DOHH2 (cell line): ENCODE measurements at regions not wholly inside any gene's neighbourhood (a gene's known extent, or its start where the extent isn't known, plus 50 kb on each side); places are given as distances from the start of the nearest gene placed in this dataset.
"Not testable (repeated sequence)": the region's sequence is repeated elsewhere in the genome, so short reads cannot be mapped to it uniquely, and the experiment has no call there.

Experiments
- H3F3A ChIP-seq: fragments of 200-600 bp; sonication (generic), shearing (Covaris generic); 2 replicates; pipeline ENCODE4 v1.6.0; 2016; ENCODE audit warnings: antibody characterized with exemption, mild to moderate bottlenecking; ENCODE audit not compliant: control insufficient read depth, insufficient read depth
- H3K27ac ChIP-seq: fragments of 200-600 bp; sonication (generic); 2 replicates; pipeline ENCODE4 v1.5.1; 2014; ENCODE audit warnings: low read depth, mild to moderate bottlenecking, low read length, moderate library complexity
- H3K27me3 ChIP-seq: fragments of 200-600 bp; sonication (generic); 2 replicates; pipeline ENCODE4 v1.6.1; 2014; ENCODE audit warnings: mild to moderate bottlenecking, low read length, mixed read lengths; ENCODE audit not compliant: control insufficient read depth
- H3K36me3 ChIP-seq: fragments of 200-600 bp; sonication (generic); 2 replicates; pipeline ENCODE4 v1.6.1; 2014; ENCODE audit warnings: mild to moderate bottlenecking, low read length, moderate library complexity, mixed read lengths; ENCODE audit not compliant: control insufficient read depth
- H3K4me1 ChIP-seq: fragments of 200-600 bp; sonication (generic); 2 replicates; pipeline ENCODE4 v1.6.1; 2014; ENCODE audit warnings: mild to moderate bottlenecking, low read length, mixed read lengths; ENCODE audit not compliant: control insufficient read depth
- H3K4me2 ChIP-seq: fragments of 200-600 bp; sonication (generic); 2 replicates; pipeline ENCODE4 v1.6.0; 2014; ENCODE audit warnings: mild to moderate bottlenecking, low read length, moderate library complexity
- H3K4me3 ChIP-seq: fragments of 200-600 bp; sonication (generic); 2 replicates; pipeline ENCODE4 v1.5.1; 2014; ENCODE audit warnings: mild to moderate bottlenecking, low read length, mixed read lengths
- H3K79me2 ChIP-seq: fragments of 200-600 bp; sonication (generic); 2 replicates; pipeline ENCODE4 v1.6.1; 2014; ENCODE audit warnings: mild to moderate bottlenecking, low read length, mixed read lengths; ENCODE audit not compliant: control insufficient read depth
- H3K9me2 ChIP-seq: fragments of 200-600 bp; sonication (generic); replicated peaks from 2 replicates; pipeline ENCODE4 v1.6.1; 2014; ENCODE audit warnings: mild to moderate bottlenecking, low read length, mixed read lengths; ENCODE audit not compliant: control insufficient read depth
- H3K9me3 ChIP-seq: fragments of 200-600 bp; sonication (generic); 2 replicates; pipeline ENCODE4 v1.6.1; 2014; ENCODE audit warnings: antibody characterized with exemption, low read length, mixed read lengths; ENCODE audit not compliant: control insufficient read depth, insufficient read depth
- H4K20me1 ChIP-seq: fragments of 200-600 bp; sonication (generic); 2 replicates; pipeline ENCODE4 v1.6.0; 2014; ENCODE audit warnings: low read depth, mild to moderate bottlenecking, antibody characterized with exemption, low read length, moderate library complexity; ENCODE audit not compliant: control insufficient read depth, insufficient read depth
- EZH2phosphoT487 ChIP-seq: fragments of 200-600 bp; sonication (generic); IDR thresholded peaks from 2 replicates; pipeline ENCODE4 v1.6.1; 2017; ENCODE audit warnings: borderline replicate concordance, mild to moderate bottlenecking, antibody characterized with exemption, low read length, moderate library complexity, mixed read lengths
- TF ChIP-seq, protein P1 (sequence below): fragments of 200-600 bp; sonication (generic); IDR thresholded peaks from one replicate; pipeline ENCODE4 v1.5.1; 2014; ENCODE audit warnings: antibody characterized with exemption, mild to moderate bottlenecking, low read depth, low read length; ENCODE audit not compliant: poor library complexity, severe bottlenecking

GRCh38 chr13:87570669-87571068 lies 100.5 kb upstream of the SLITRK5 start:
- H3F3A ChIP-seq = no peaks in the 10 kb centered on the region
- H3K9me3 ChIP-seq = no peaks in the 10 kb centered on the region
- TF ChIP-seq EZH2phosphoT487 = no peak
- TF ChIP-seq, protein P1, sequence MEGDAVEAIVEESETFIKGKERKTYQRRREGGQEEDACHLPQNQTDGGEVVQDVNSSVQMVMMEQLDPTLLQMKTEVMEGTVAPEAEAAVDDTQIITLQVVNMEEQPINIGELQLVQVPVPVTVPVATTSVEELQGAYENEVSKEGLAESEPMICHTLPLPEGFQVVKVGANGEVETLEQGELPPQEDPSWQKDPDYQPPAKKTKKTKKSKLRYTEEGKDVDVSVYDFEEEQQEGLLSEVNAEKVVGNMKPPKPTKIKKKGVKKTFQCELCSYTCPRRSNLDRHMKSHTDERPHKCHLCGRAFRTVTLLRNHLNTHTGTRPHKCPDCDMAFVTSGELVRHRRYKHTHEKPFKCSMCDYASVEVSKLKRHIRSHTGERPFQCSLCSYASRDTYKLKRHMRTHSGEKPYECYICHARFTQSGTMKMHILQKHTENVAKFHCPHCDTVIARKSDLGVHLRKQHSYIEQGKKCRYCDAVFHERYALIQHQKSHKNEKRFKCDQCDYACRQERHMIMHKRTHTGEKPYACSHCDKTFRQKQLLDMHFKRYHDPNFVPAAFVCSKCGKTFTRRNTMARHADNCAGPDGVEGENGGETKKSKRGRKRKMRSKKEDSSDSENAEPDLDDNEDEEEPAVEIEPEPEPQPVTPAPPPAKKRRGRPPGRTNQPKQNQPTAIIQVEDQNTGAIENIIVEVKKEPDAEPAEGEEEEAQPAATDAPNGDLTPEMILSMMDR = no peak
- H3K79me2 ChIP-seq = no peaks in the 10 kb centered on the region
- no peaks in the 10 kb centered on the region for H3K4me1 ChIP-seq
- no peak overlapping the region for H3K4me2 ChIP-seq
- no peaks in the 10 kb centered on the region for H3K27me3 ChIP-seq
- no peak overlapping the region for H3K27ac ChIP-seq
- no peaks in the 10 kb centered on the region for H4K20me1 ChIP-seq
- no peaks in the 10 kb centered on the region for H3K36me3 ChIP-seq
- H3K4me3 ChIP-seq = no peak overlapping the region
- no peaks in the 10 kb centered on the region for H3K9me2 ChIP-seq

- no peaks in the 10 kb centered on the region for H3K27me3 ChIP-seq
- no peaks in the 10 kb centered on the region for H3F3A ChIP-seq
- no peaks in the 10 kb centered on the region for H3K9me3 ChIP-seq
- no peaks in the 10 kb centered on the region for H3K9me2 ChIP-seq
- no peaks in the 10 kb centered on the region for H3K36me3 ChIP-seq
- H3K4me3 ChIP-seq = no peak overlapping the region
- no peaks in the 10 kb centered on the region for H3K79me2 ChIP-seq
- TF ChIP-seq, protein P1 = no peak
- no peak for TF ChIP-seq EZH2phosphoT487
- H3K27ac ChIP-seq = no peak overlapping the region
- no peak overlapping the region for H3K4me2 ChIP-seq
- H4K20me1 ChIP-seq = no peaks in the 10 kb centered on the region
- no peaks in the 10 kb centered on the region for H3K4me1 ChIP-seq
Observed at GRCh38 chr13:87582399-87582798, 88.8 kb upstream of the SLITRK5 start.

DNA sequence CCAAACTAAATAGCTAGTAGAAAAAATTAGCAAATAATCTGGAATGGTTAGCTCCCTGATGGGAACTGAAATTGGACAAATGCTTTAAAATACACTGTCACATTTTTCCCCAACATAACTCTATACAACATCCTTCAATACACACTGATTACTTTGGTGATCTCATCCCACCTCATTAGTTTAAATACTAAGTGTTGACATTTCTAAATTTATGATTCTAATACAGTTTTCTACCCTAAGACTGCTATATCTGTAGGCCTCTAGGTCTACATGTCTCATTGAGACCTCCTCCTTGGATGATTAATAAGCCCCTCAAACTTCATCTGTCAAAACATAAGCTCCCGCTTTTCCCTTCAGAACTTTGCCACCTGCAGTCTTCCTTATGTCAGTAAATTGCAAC lies 80.7 kb upstream of the SLITRK5 start:
- no peaks in the 10 kb centered on the region for H3K79me2 ChIP-seq
- no peaks in the 10 kb centered on the region for H3K9me2 ChIP-seq
- H4K20me1 ChIP-seq = no peaks in the 10 kb centered on the region
- no peak overlapping the region for H3K27ac ChIP-seq
- no peaks in the 10 kb centered on the region for H3K27me3 ChIP-seq
- H3K4me1 ChIP-seq = no peaks in the 10 kb centered on the region
- no peak overlapping the region for H3K4me3 ChIP-seq
- H3F3A ChIP-seq = no peaks in the 10 kb centered on the region
- H3K9me3 ChIP-seq = no peaks in the 10 kb centered on the region
- TF ChIP-seq, protein P1 = no peak
- no peak for TF ChIP-seq EZH2phosphoT487
- no peaks in the 10 kb centered on the region for H3K36me3 ChIP-seq
- H3K4me2 ChIP-seq = no peak overlapping the region

DNA sequence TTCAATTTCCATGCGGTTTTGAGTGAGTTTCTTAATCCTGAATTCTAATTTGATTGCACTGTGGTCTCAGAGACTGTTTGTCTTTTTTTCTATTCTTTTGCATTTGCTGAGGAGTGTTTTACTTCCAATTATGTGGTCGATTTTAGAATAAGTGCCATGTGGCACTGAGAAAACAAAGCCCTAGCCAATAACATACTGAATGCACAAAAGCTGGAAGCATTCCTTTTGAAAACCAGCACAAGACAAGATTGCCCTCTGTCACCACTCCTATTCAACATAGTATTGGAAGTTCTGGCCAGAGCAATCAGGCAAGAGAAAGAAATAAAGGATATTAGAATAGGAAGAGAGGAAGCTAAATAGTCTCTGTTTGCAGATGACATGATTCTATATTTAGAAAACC lies 66.7 kb upstream of the SLITRK5 start:
- H3K79me2 ChIP-seq, H3K27ac ChIP-seq, H3K36me3 ChIP-seq, H3K9me2 ChIP-seq, H3K27me3 ChIP-seq, H3K9me3 ChIP-seq, H3K4me3 ChIP-seq, H3K4me1 ChIP-seq, H3K4me2 ChIP-seq, H3F3A ChIP-seq, H4K20me1 ChIP-seq: not testable (repeated sequence)
